Testis (tissue), 2 donors: ENCODE measurements at regions not wholly inside any gene's neighbourhood (a gene's known extent, or its start where the extent isn't known, plus 50 kb on each side); places are given as distances from the start of the nearest gene placed in this dataset.
"Not testable (repeated sequence)": the region's sequence is repeated elsewhere in the genome, so short reads cannot be mapped to it uniquely, and the experiment has no call there.

Experiments used
- POLR2A ChIP-seq: fragments of 450-650 bp; IDR thresholded peaks from one replicate; pipeline ENCODE4 v1.6.1; 2017; ENCODE audit warnings: antibody characterized with exemption, mild to moderate bottlenecking, moderate library complexity
- TF ChIP-seq, protein P1 (sequence below), 3 experiments: fragments of 450-650 bp in 2 of 3; fragments of 200-600 bp in 1 of 3; sonication (generic) in 1 of 3; IDR thresholded peaks; one replicate each; pipeline ENCODE4 v1.5.1; 2016 to 2019; ENCODE audit warnings: antibody characterized with exemption in 3 of 3, mild to moderate bottlenecking in 2 of 3, moderate library complexity in 1 of 3

- TF ChIP-seq, protein P1, sequence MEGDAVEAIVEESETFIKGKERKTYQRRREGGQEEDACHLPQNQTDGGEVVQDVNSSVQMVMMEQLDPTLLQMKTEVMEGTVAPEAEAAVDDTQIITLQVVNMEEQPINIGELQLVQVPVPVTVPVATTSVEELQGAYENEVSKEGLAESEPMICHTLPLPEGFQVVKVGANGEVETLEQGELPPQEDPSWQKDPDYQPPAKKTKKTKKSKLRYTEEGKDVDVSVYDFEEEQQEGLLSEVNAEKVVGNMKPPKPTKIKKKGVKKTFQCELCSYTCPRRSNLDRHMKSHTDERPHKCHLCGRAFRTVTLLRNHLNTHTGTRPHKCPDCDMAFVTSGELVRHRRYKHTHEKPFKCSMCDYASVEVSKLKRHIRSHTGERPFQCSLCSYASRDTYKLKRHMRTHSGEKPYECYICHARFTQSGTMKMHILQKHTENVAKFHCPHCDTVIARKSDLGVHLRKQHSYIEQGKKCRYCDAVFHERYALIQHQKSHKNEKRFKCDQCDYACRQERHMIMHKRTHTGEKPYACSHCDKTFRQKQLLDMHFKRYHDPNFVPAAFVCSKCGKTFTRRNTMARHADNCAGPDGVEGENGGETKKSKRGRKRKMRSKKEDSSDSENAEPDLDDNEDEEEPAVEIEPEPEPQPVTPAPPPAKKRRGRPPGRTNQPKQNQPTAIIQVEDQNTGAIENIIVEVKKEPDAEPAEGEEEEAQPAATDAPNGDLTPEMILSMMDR (IDR thresholded peaks at IDR 0.05), result not testable (repeated sequence)
- TF ChIP-seq POLR2A, result not testable (repeated sequence)
Measured at GRCh38 chr2:110387044-110387443, 85.6 kb downstream of the LIMS4 start.
